Astrocyte (in vitro differentiated cells and primary cell): ENCODE measurements at regions not wholly inside any gene's neighbourhood (a gene's known extent, or its start where the extent isn't known, plus 50 kb on each side); places are given as distances from the start of the nearest gene placed in this dataset.

ENCODE experiments used
- DNase-seq: peaks from one replicate; pipeline ENCODE4 v3.0.0-alpha.2; 2010; ENCODE audit warnings: low read depth
- FAIRE-seq: peaks from 2 replicates; lab custom pipeline; 2011; peaks lifted over from hg19 to GRCh38; lab: Jason Lieb, UNC
- H2AFZ ChIP-seq: 2 replicates; pipeline ENCODE4 v1.6.0; 2012; ENCODE audit warnings: low read depth, low read length, inconsistent platforms
- H3K27ac ChIP-seq: 2 replicates; pipeline ENCODE4 v1.5.1; 2011; ENCODE audit warnings: low read depth, low read length, inconsistent platforms
- H3K27me3 ChIP-seq: 2 replicates; pipeline ENCODE4 v1.6.0; 2011; ENCODE audit warnings: low read length, inconsistent platforms; ENCODE audit not compliant: insufficient read depth
- H3K36me3 ChIP-seq: 2 replicates; pipeline ENCODE4 v1.5.1; 2011; ENCODE audit warnings: low read length, inconsistent platforms; ENCODE audit not compliant: insufficient read depth
- H3K4me1 ChIP-seq: 2 replicates; pipeline ENCODE4 v1.5.1; 2011; ENCODE audit warnings: low read length, inconsistent platforms; ENCODE audit not compliant: insufficient read depth
- H3K4me2 ChIP-seq: 2 replicates; pipeline ENCODE4 v1.6.0; 2012; ENCODE audit warnings: low read length, inconsistent platforms
- H3K4me3 ChIP-seq: 2 replicates; pipeline ENCODE4 v1.5.1; 2011; ENCODE audit warnings: low read depth, mild to moderate bottlenecking, low read length, inconsistent platforms; ENCODE audit not compliant: insufficient read depth
- H3K79me2 ChIP-seq: 2 replicates; pipeline ENCODE4 v1.6.0; 2012; ENCODE audit warnings: mild to moderate bottlenecking, low read length, inconsistent platforms; ENCODE audit not compliant: insufficient read depth
- H3K9ac ChIP-seq: 2 replicates; pipeline ENCODE4 v1.6.0; 2012; ENCODE audit warnings: mild to moderate bottlenecking, low read length, inconsistent platforms
- H3K9me3 ChIP-seq: 2 replicates; pipeline ENCODE4 v1.5.1; 2012; ENCODE audit warnings: low read depth, mild to moderate bottlenecking, low read length, inconsistent platforms; ENCODE audit not compliant: insufficient read depth
- H4K20me1 ChIP-seq: 2 replicates; pipeline ENCODE4 v1.6.0; 2012; ENCODE audit warnings: low read length, inconsistent platforms; ENCODE audit not compliant: insufficient read depth
- H3K27ac Mint-ChIP-seq: one replicate; pipeline ENCODE4 v1.8.0; 2021; ENCODE audit warnings: mild to moderate bottlenecking, mixed read lengths; ENCODE audit not compliant: unreplicated experiment
- H3K27me3 Mint-ChIP-seq: one replicate; pipeline ENCODE4 v1.8.0; 2021; ENCODE audit warnings: low read depth, mixed read lengths; ENCODE audit not compliant: unreplicated experiment
- H3K36me3 Mint-ChIP-seq: one replicate; pipeline ENCODE4 v1.8.0; 2021; ENCODE audit warnings: low read depth, mixed read lengths; ENCODE audit not compliant: unreplicated experiment
- H3K4me1 Mint-ChIP-seq: one replicate; pipeline ENCODE4 v1.8.0; 2021; ENCODE audit warnings: low read depth, mixed read lengths; ENCODE audit not compliant: unreplicated experiment
- H3K4me3 Mint-ChIP-seq: one replicate; pipeline ENCODE4 v1.8.0; 2021; ENCODE audit warnings: mild to moderate bottlenecking, moderate library complexity, mixed read lengths; ENCODE audit not compliant: unreplicated experiment
- H3K9me3 Mint-ChIP-seq: one replicate; pipeline ENCODE4 v1.8.0; 2021; ENCODE audit warnings: mild to moderate bottlenecking, mixed read lengths; ENCODE audit not compliant: unreplicated experiment
- EZH2 ChIP-seq: IDR thresholded peaks from 2 replicates; pipeline ENCODE4 v1.6.1; 2012; ENCODE audit warnings: mild to moderate bottlenecking, low read length, inconsistent platforms; ENCODE audit not compliant: insufficient read depth
- TF ChIP-seq, protein P1 (sequence below): IDR thresholded peaks from 2 replicates; pipeline ENCODE4 v1.5.1; 2011; ENCODE audit warnings: low read depth, mild to moderate bottlenecking, inconsistent platforms, low read length, moderate library complexity; ENCODE audit not compliant: insufficient read depth

- TF ChIP-seq EZH2: no peak
- TF ChIP-seq, protein P1, sequence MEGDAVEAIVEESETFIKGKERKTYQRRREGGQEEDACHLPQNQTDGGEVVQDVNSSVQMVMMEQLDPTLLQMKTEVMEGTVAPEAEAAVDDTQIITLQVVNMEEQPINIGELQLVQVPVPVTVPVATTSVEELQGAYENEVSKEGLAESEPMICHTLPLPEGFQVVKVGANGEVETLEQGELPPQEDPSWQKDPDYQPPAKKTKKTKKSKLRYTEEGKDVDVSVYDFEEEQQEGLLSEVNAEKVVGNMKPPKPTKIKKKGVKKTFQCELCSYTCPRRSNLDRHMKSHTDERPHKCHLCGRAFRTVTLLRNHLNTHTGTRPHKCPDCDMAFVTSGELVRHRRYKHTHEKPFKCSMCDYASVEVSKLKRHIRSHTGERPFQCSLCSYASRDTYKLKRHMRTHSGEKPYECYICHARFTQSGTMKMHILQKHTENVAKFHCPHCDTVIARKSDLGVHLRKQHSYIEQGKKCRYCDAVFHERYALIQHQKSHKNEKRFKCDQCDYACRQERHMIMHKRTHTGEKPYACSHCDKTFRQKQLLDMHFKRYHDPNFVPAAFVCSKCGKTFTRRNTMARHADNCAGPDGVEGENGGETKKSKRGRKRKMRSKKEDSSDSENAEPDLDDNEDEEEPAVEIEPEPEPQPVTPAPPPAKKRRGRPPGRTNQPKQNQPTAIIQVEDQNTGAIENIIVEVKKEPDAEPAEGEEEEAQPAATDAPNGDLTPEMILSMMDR: no peak
- H3K27ac Mint-ChIP-seq: no peak overlapping the region
- no peak overlapping the region for H3K27ac ChIP-seq
- H3K4me1 Mint-ChIP-seq: no peaks in the 10 kb centered on the region
- H3K4me3 Mint-ChIP-seq: no peak overlapping the region
- no peaks in the 10 kb centered on the region for H3K36me3 Mint-ChIP-seq
- FAIRE-seq (no peak), DNase-seq (no peak)
- no peaks in the 10 kb centered on the region for H3K27me3 ChIP-seq
- H3K4me2 ChIP-seq: no peak overlapping the region
- no peaks in the 10 kb centered on the region for H3K36me3 ChIP-seq
- H4K20me1 ChIP-seq: no peaks in the 10 kb centered on the region
- H2AFZ ChIP-seq: no peak overlapping the region
- no peaks in the 10 kb centered on the region for H3K4me1 ChIP-seq
- peaks cover 33% of the 10 kb centered on the region for H3K27me3 Mint-ChIP-seq
- no peak overlapping the region for H3K9ac ChIP-seq
- no peaks in the 10 kb centered on the region for H3K79me2 ChIP-seq
- no peaks in the 10 kb centered on the region for H3K9me3 Mint-ChIP-seq
- H3K9me3 ChIP-seq: peaks cover 3% of the 10 kb centered on the region
- no peak overlapping the region for H3K4me3 ChIP-seq
These were observed 1429.3 kb downstream of the BRD1 start for GRCh38 chr22:48398181-48398905.

DNA sequence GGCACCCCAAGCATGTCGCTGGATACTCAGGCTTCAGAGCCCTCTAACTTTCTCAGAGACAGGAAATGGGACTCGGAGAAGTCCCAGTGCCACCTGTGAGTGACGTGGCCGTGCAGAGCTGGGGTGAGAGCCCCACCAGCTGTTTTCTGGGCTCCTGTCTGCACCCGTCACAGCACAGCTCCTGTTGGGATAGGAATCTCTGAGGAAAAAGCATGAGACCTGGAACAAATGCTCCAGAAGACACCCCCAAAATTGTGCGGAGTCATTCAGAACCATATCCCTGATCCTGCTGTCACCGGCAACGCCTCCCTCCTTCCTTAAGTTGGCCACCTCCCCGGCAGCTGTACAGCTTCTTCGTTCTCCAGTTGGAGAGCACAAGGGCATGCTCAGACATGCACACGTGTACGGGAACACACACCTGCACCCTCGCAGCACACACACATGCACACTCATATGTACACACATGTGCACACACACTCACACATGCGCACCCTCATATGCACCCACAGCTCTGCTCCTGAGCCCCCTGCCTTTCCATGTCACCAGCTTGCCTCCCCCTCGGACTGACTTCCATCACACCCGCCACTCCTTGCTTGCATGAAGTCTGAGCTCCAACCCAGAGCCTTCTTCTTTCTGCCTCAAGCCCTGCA, 1430.0 kb downstream of the BRD1 start:
- no peaks in the 10 kb centered on the region for H3K36me3 Mint-ChIP-seq
- H3K27ac Mint-ChIP-seq: no peak overlapping the region
- no peaks in the 10 kb centered on the region for H3K9me3 Mint-ChIP-seq
- H3K9me3 ChIP-seq: peaks cover 3% of the 10 kb centered on the region
- H3K4me3 Mint-ChIP-seq: no peak overlapping the region
- H3K4me3 ChIP-seq: no peak overlapping the region
- no peak overlapping the region for H2AFZ ChIP-seq
- no peaks in the 10 kb centered on the region for H4K20me1 ChIP-seq
- TF ChIP-seq EZH2: no peak
- TF ChIP-seq, protein P1: no peak
- no peaks in the 10 kb centered on the region for H3K27me3 ChIP-seq
- H3K4me2 ChIP-seq: no peak overlapping the region
- DNase-seq: no peak
- no peaks in the 10 kb centered on the region for H3K36me3 ChIP-seq
- H3K27me3 Mint-ChIP-seq: peaks cover 31% of the 10 kb centered on the region
- no peaks in the 10 kb centered on the region for H3K4me1 Mint-ChIP-seq
- no peak overlapping the region for H3K27ac ChIP-seq
- no peaks in the 10 kb centered on the region for H3K4me1 ChIP-seq
- H3K79me2 ChIP-seq: no peaks in the 10 kb centered on the region
- FAIRE-seq: no peak
- H3K9ac ChIP-seq: no peak overlapping the region
